SK-N-MC (cell line): ENCODE measurements at regions not wholly inside any gene's neighbourhood (a gene's known extent, or its start where the extent isn't known, plus 50 kb on each side); places are given as distances from the start of the nearest gene placed in this dataset.

Experiments used
- EZH2 ChIP-seq: fragments of 200-600 bp; sonication (generic); IDR thresholded peaks from one replicate; pipeline ENCODE4 v1.6.1; 2017; ENCODE audit warnings: antibody characterized with exemption
- POLR2AphosphoS5 ChIP-seq: IDR thresholded peaks from 2 replicates; pipeline ENCODE4 v1.6.1; 2012; ENCODE audit warnings: mild to moderate bottlenecking, low read depth, low read length, borderline replicate concordance

DNA sequence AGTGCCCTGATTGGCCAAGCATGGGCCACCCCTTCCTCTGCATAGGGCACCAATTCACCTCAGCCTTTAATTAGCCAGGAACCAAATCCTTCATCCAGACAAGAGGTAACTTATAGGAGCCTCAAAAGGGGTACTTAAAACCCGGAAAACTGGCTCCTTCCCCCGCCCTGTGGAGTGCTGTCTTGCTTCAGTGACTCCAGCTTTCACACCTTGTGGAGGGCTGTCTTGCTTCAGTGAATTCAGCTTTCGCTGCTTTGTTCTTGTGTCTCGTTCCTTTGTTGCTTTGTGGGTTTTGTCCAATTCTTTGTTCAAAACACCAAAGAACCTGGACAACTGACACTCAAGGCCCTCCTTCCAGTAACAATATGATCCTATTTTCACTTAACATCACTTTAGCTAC lies 82.2 kb upstream of the FRG1 start:
- TF ChIP-seq EZH2 (no peak), POLR2AphosphoS5 (no peak)
